Gastrocnemius medialis (tissue), 4 donors: ENCODE measurements at regions not wholly inside any gene's neighbourhood (a gene's known extent, or its start where the extent isn't known, plus 50 kb on each side); places are given as distances from the start of the nearest gene placed in this dataset.

ENCODE experiments used
- ATAC-seq, 2 donors: fragments of 150-250 bp; one replicate each; pipeline ENCODE4 v1.9.1; 2016
- DNase-seq, 2 donors: peaks; one replicate each; pipeline ENCODE4 v3.0.0-alpha.2; 2019
- H3K27ac ChIP-seq, 4 donors: fragments of 200-600 bp; sonication (generic); 1 replicate in 1 of 4; 2 replicates in 3 of 4; pipeline ENCODE4 v1.5.1; 2016 to 2018; ENCODE audit warnings: mild to moderate bottlenecking in 2 of 4, moderate library complexity in 1 of 4
- H3K27me3 ChIP-seq, 3 donors: fragments of 200-600 bp; sonication (generic) in 2 of 3; 1 replicate in 1 of 3; 2 replicates in 2 of 3; pipeline versions ENCODE4 v1.5.1 to v1.6.0; 2016 to 2019; ENCODE audit warnings: mild to moderate bottlenecking in 1 of 3, moderate library complexity in 1 of 3
- H3K36me3 ChIP-seq, 2 donors: fragments of 200-600 bp; sonication (generic) in 1 of 2; one replicate each; pipeline ENCODE4 v1.5.1; 2017 to 2018
- H3K4me1 ChIP-seq, 2 donors: fragments of 200-600 bp; sonication (generic) in 1 of 2; one replicate each; pipeline ENCODE4 v1.5.1; 2016 to 2017; ENCODE audit warnings: mild to moderate bottlenecking in 2 of 2
- H3K4me3 ChIP-seq, 4 donors: fragments of 200-600 bp; sonication (generic) in 3 of 4; 1 replicate in 1 of 4; 2 replicates in 3 of 4; pipeline ENCODE4 v1.5.1; 2016 to 2019; ENCODE audit warnings: mild to moderate bottlenecking in 2 of 4
- H3K9me3 ChIP-seq, 3 donors: fragments of 200-600 bp; sonication (generic) in 2 of 3; 1 replicate in 1 of 3; 2 replicates in 2 of 3; pipeline ENCODE4 v1.5.1; 2016 to 2019
- CTCF ChIP-seq, 5 experiments: fragments of 450-650 bp in 3 of 5; fragments of 200-600 bp in 2 of 5; sonication (generic) in 2 of 5; IDR thresholded peaks in 4 of 5; conservative IDR thresholded peaks in 1 of 5; 1 replicate in 4 of 5; 2 replicates in 1 of 5; pipeline ENCODE4 v1.5.1; 2016 to 2019; ENCODE audit warnings: antibody characterized with exemption in 5 of 5, mild to moderate bottlenecking in 3 of 5, moderate library complexity in 3 of 5
- POLR2A ChIP-seq, 2 donors: fragments of 450-650 bp; IDR thresholded peaks; one replicate each; pipeline ENCODE4 v1.6.1; 2017; ENCODE audit warnings: antibody characterized with exemption in 2 of 2, mild to moderate bottlenecking in 2 of 2, moderate library complexity in 2 of 2
- in situ Hi-C, 4 donors: fragments of 200-750 bp; cut with MboI; loops; one replicate each; pipeline versions ENCODE4 v1.15.0 to v1.8.0; 2017; ENCODE audit warnings: low sequenced_read_pairs in 4 of 4
- intact Hi-C: fragments of 100-400 bp; cut with DNase I; formaldehyde crosslinking; loops from one replicate; pipeline ENCODE4 v1.15.1; 2023; ENCODE audit warnings: low total_unique reads

- intact Hi-C loops (no loop called here), in situ Hi-C loops (no loop called here)
- H3K4me1 ChIP-seq: no peaks in the 10 kb centered on the region
- ATAC-seq (no peak), DNase-seq (no peak)
- no peak overlapping the region for H3K4me3 ChIP-seq
- TF ChIP-seq POLR2A (IDR thresholded peaks at IDR 0.05): no peak
- no peak for TF ChIP-seq CTCF (IDR thresholded peaks at IDR 0.05 in 4 of 5, conservative IDR thresholded peaks at IDR 0.05 in 1 of 5)
- H3K27ac ChIP-seq: no peak overlapping the region
- no peaks in the 10 kb centered on the region for H3K27me3 ChIP-seq
- H3K9me3 ChIP-seq: no peaks in the 10 kb centered on the region
- H3K36me3 ChIP-seq: no peaks in the 10 kb centered on the region
Measured at GRCh38 chr1:110752941-110753725, 78.4 kb upstream of the KCNA3 start.

GRCh38 chr1:110750562-110750961, 75.8 kb upstream of the KCNA3 start:
- DNase-seq: no peak
- TF ChIP-seq POLR2A (IDR thresholded peaks at IDR 0.05) (no peak), CTCF (IDR thresholded peaks at IDR 0.05 in 4 of 5, conservative IDR thresholded peaks at IDR 0.05 in 1 of 5) (no peak)
- Histone ChIP-seq H3K27me3 (peaks cover 0 to 4% (median 0%) of the 10 kb centered on the region in 3 donors), H3K36me3 (no peaks in the 10 kb centered on the region), H3K4me1 (no peaks in the 10 kb centered on the region), H3K9me3 (no peaks in the 10 kb centered on the region), H3K27ac (no peak overlapping the region), H3K4me3 (no peak overlapping the region)
- ATAC-seq: no peak
- intact Hi-C loops: no loop called here
- in situ Hi-C loops: no loop called here

- Histone ChIP-seq H3K4me1 (no peaks in the 10 kb centered on the region), H3K36me3 (no peaks in the 10 kb centered on the region), H3K4me3 (no peak overlapping the region), H3K27me3 (peaks cover 0 to 4% (median 0%) of the 10 kb centered on the region in 3 donors), H3K27ac (no peak overlapping the region), H3K9me3 (no peaks in the 10 kb centered on the region)
- DNase-seq (no peak), ATAC-seq (no peak)
- in situ Hi-C loops: no loop called here
- intact Hi-C loops: no loop called here
- no peak for TF ChIP-seq POLR2A (IDR thresholded peaks at IDR 0.05)
- TF ChIP-seq CTCF (IDR thresholded peaks at IDR 0.05 in 4 of 5, conservative IDR thresholded peaks at IDR 0.05 in 1 of 5): no peak
Measured at GRCh38 chr1:110749960-110750359, 75.2 kb upstream of the KCNA3 start.

GRCh38 chr1:110746644-110747259, 72.0 kb upstream of the KCNA3 start:
- no peak for TF ChIP-seq CTCF (IDR thresholded peaks at IDR 0.05 in 4 of 5, conservative IDR thresholded peaks at IDR 0.05 in 1 of 5)
- TF ChIP-seq POLR2A (IDR thresholded peaks at IDR 0.05): no peak
- H3K27me3 ChIP-seq: peaks cover 0 to 4% (median 0%) of the 10 kb centered on the region in 3 donors
- no peak overlapping the region for H3K4me3 ChIP-seq
- no peak for DNase-seq
- no peaks in the 10 kb centered on the region for H3K9me3 ChIP-seq
- intact Hi-C loops (no loop called here), in situ Hi-C loops (no loop called here)
- no peak for ATAC-seq
- H3K4me1 ChIP-seq: no peaks in the 10 kb centered on the region
- no peaks in the 10 kb centered on the region for H3K36me3 ChIP-seq
- H3K27ac ChIP-seq: no peak overlapping the region
